ENCODE measurements at regions not wholly inside any gene's neighbourhood (a gene's known extent, or its start where the extent isn't known, plus 50 kb on each side); places are given as distances from the start of the nearest gene placed in this dataset.

GRCh38 chr4:37737466-37737865 lies 51.3 kb upstream of the RELL1 start:
- no peak for DNase-seq (ENCODE audit: low spot score)
